Activated T-cell treated with anti-CD3 and anti-CD28 coated beads, Interleukin-2, amount 50 U/mL, for 72 hours (primary cell): ENCODE measurements at regions not wholly inside any gene's neighbourhood (a gene's known extent, or its start where the extent isn't known, plus 50 kb on each side); places are given as distances from the start of the nearest gene placed in this dataset.

Experiments
- ATAC-seq, 2 donors: fragments of 150-1000 bp; cut with Tn5 transposase; replicated peaks in 1 of 2; 2 replicates each; pipeline ENCODE4 v1.10.0; 2021; ENCODE audit warnings: moderate library complexity in 2 of 2, mild to moderate bottlenecking in 1 of 2
- DNase-seq, 2 donors: peaks; one replicate each; pipeline ENCODE4 v3.0.0; 2021 to 2022; ENCODE audit warnings: mixed read lengths in 1 of 2
- H3K27ac Mint-ChIP-seq: one replicate; pipeline ENCODE4 v1.8.0; 2022; ENCODE audit warnings: mild to moderate bottlenecking, moderate library complexity, mixed read lengths
- H3K27me3 Mint-ChIP-seq: one replicate; pipeline ENCODE4 v1.8.0; 2022; ENCODE audit warnings: low read depth, mixed read lengths
- H3K36me3 Mint-ChIP-seq, 2 donors: one replicate each; pipeline ENCODE4 v1.8.0; 2022; ENCODE audit warnings: mixed read lengths in 2 of 2, mild to moderate bottlenecking in 1 of 2; ENCODE audit not compliant: insufficient read depth in 2 of 2
- H3K4me1 Mint-ChIP-seq: one replicate; pipeline ENCODE4 v1.8.0; 2022; ENCODE audit warnings: low read depth, mixed read lengths
- H3K4me3 Mint-ChIP-seq, 2 donors: one replicate each; pipeline ENCODE4 v1.8.0; 2022; ENCODE audit warnings: mild to moderate bottlenecking in 2 of 2, mixed read lengths in 2 of 2, moderate library complexity in 2 of 2
- H3K9me3 Mint-ChIP-seq, 2 donors: one replicate each; pipeline ENCODE4 v1.8.0; 2022; ENCODE audit warnings: mixed read lengths in 2 of 2

GRCh38 chr13:109924376-109924775, 138.0 kb upstream of the IRS2 start:
- Mint-ChIP-seq H3K27ac (no peak overlapping the region), H3K9me3 (no peaks in the 10 kb centered on the region), H3K4me3 (no peak overlapping the region), H3K27me3 (no peaks in the 10 kb centered on the region), H3K36me3 (no peaks in the 10 kb centered on the region), H3K4me1 (no peaks in the 10 kb centered on the region)
- ATAC-seq = no peak
- no peak for DNase-seq

- Mint-ChIP-seq H3K27me3 (no peaks in the 10 kb centered on the region), H3K27ac (no peak overlapping the region), H3K9me3 (no peaks in the 10 kb centered on the region), H3K36me3 (no peaks in the 10 kb centered on the region), H3K4me1 (no peaks in the 10 kb centered on the region), H3K4me3 (no peak overlapping the region)
- no peak for DNase-seq
- no peak for ATAC-seq
Measured at GRCh38 chr13:109922518-109922917, 136.1 kb upstream of the IRS2 start.

GRCh38 chr13:109919715-109920375, 133.5 kb upstream of the IRS2 start:
- DNase-seq (no peak), ATAC-seq (no peak)
- Mint-ChIP-seq H3K4me3 (no peak overlapping the region), H3K27me3 (no peaks in the 10 kb centered on the region), H3K4me1 (no peaks in the 10 kb centered on the region), H3K27ac (no peak overlapping the region), H3K9me3 (peaks cover 0 to 1% of the 10 kb centered on the region in 2 donors), H3K36me3 (no peaks in the 10 kb centered on the region)

GRCh38 chr13:109918179-109918711, 131.9 kb upstream of the IRS2 start:
- no peak for ATAC-seq
- no peaks in the 10 kb centered on the region for H3K36me3 Mint-ChIP-seq
- no peaks in the 10 kb centered on the region for H3K27me3 Mint-ChIP-seq

GRCh38 chr13:109917422-109917821, 131.0 kb upstream of the IRS2 start:
- DNase-seq = no peak
- H3K9me3 Mint-ChIP-seq = peaks cover 0 to 1% of the 10 kb centered on the region in 2 donors
- H3K4me3 Mint-ChIP-seq = no peak overlapping the region
- H3K27ac Mint-ChIP-seq = no peak overlapping the region
- ATAC-seq = no peak
- no peaks in the 10 kb centered on the region for H3K36me3 Mint-ChIP-seq
- no peaks in the 10 kb centered on the region for H3K27me3 Mint-ChIP-seq
- H3K4me1 Mint-ChIP-seq = no peaks in the 10 kb centered on the region

More at GRCh38 chr13:109918179-109918711, 131.9 kb upstream of the IRS2 start:
- no peak for DNase-seq
- H3K4me3 Mint-ChIP-seq = no peak overlapping the region
- no peak overlapping the region for H3K27ac Mint-ChIP-seq
- H3K4me1 Mint-ChIP-seq = no peaks in the 10 kb centered on the region
- H3K9me3 Mint-ChIP-seq = peaks cover 0 to 1% of the 10 kb centered on the region in 2 donors

GRCh38 chr13:109913936-109914510, 127.6 kb upstream of the IRS2 start:
- H3K27ac Mint-ChIP-seq = no peak overlapping the region
- no peaks in the 10 kb centered on the region for H3K36me3 Mint-ChIP-seq
- DNase-seq (no peak), ATAC-seq (no peak)
- peaks cover 0 to 1% of the 10 kb centered on the region in 2 donors for H3K9me3 Mint-ChIP-seq
- H3K4me1 Mint-ChIP-seq = no peaks in the 10 kb centered on the region
- H3K4me3 Mint-ChIP-seq = no peak overlapping the region
- H3K27me3 Mint-ChIP-seq = no peaks in the 10 kb centered on the region

- Mint-ChIP-seq H3K27me3 (no peaks in the 10 kb centered on the region), H3K9me3 (peaks cover 0 to 1% of the 10 kb centered on the region in 2 donors), H3K36me3 (no peaks in the 10 kb centered on the region), H3K27ac (no peak overlapping the region), H3K4me3 (no peak overlapping the region), H3K4me1 (no peaks in the 10 kb centered on the region)
- ATAC-seq (no peak), DNase-seq (no peak)
Measured at GRCh38 chr13:109913186-109913585, 126.8 kb upstream of the IRS2 start.

- H3K27me3 Mint-ChIP-seq = no peaks in the 10 kb centered on the region
- no peak for DNase-seq
- no peaks in the 10 kb centered on the region for H3K4me1 Mint-ChIP-seq
- no peak overlapping the region for H3K27ac Mint-ChIP-seq
- ATAC-seq = no peak
- H3K4me3 Mint-ChIP-seq = no peak overlapping the region
- H3K9me3 Mint-ChIP-seq = peaks cover 0 to under 1% of the 10 kb centered on the region in 2 donors
- no peaks in the 10 kb centered on the region for H3K36me3 Mint-ChIP-seq
Measured at GRCh38 chr13:109910194-109910593, 123.8 kb upstream of the IRS2 start.

- DNase-seq (no peak), ATAC-seq (no peak)
- H3K4me1 Mint-ChIP-seq = no peaks in the 10 kb centered on the region
- no peak overlapping the region for H3K27ac Mint-ChIP-seq
- no peak overlapping the region for H3K4me3 Mint-ChIP-seq
- H3K36me3 Mint-ChIP-seq = no peaks in the 10 kb centered on the region
- H3K27me3 Mint-ChIP-seq = no peaks in the 10 kb centered on the region
- no peaks in the 10 kb centered on the region for H3K9me3 Mint-ChIP-seq
Measured at GRCh38 chr13:109906976-109907375, 120.6 kb upstream of the IRS2 start.

GRCh38 chr13:109904218-109904617, 117.8 kb upstream of the IRS2 start:
- Mint-ChIP-seq H3K9me3 (no peaks in the 10 kb centered on the region), H3K4me3 (no peak overlapping the region), H3K4me1 (no peaks in the 10 kb centered on the region), H3K36me3 (no peaks in the 10 kb centered on the region), H3K27ac (no peak overlapping the region), H3K27me3 (peaks cover 9% of the 10 kb centered on the region)
- no peak for ATAC-seq
- DNase-seq = no peak

GRCh38 chr13:109900741-109901140, 114.4 kb upstream of the IRS2 start:
- H3K27me3 Mint-ChIP-seq = peaks cover 9% of the 10 kb centered on the region
- no peak for ATAC-seq
- no peak overlapping the region for H3K27ac Mint-ChIP-seq
- no peaks in the 10 kb centered on the region for H3K9me3 Mint-ChIP-seq
- H3K4me1 Mint-ChIP-seq = no peaks in the 10 kb centered on the region
- no peak overlapping the region for H3K4me3 Mint-ChIP-seq
- no peaks in the 10 kb centered on the region for H3K36me3 Mint-ChIP-seq
- no peak for DNase-seq

GRCh38 chr13:109900320-109900719, 113.9 kb upstream of the IRS2 start:
- no peak overlapping the region for H3K27ac Mint-ChIP-seq
- ATAC-seq = no peak
- no peaks in the 10 kb centered on the region for H3K4me1 Mint-ChIP-seq
- no peak overlapping the region for H3K4me3 Mint-ChIP-seq
- H3K27me3 Mint-ChIP-seq = peaks cover 9% of the 10 kb centered on the region
- H3K36me3 Mint-ChIP-seq = no peaks in the 10 kb centered on the region
- DNase-seq = no peak
- H3K9me3 Mint-ChIP-seq = no peaks in the 10 kb centered on the region

GRCh38 chr13:109899748-109900147, 113.4 kb upstream of the IRS2 start:
- DNase-seq (no peak), ATAC-seq (no peak)
- H3K4me3 Mint-ChIP-seq = no peak overlapping the region
- no peak overlapping the region for H3K27ac Mint-ChIP-seq
- no peaks in the 10 kb centered on the region for H3K9me3 Mint-ChIP-seq
- H3K4me1 Mint-ChIP-seq = no peaks in the 10 kb centered on the region
- H3K27me3 Mint-ChIP-seq = peaks cover 9% of the 10 kb centered on the region
- no peaks in the 10 kb centered on the region for H3K36me3 Mint-ChIP-seq

- Mint-ChIP-seq H3K4me3 (no peak overlapping the region), H3K27me3 (peaks cover 9% of the 10 kb centered on the region), H3K9me3 (no peaks in the 10 kb centered on the region), H3K27ac (no peak overlapping the region), H3K4me1 (no peaks in the 10 kb centered on the region), H3K36me3 (no peaks in the 10 kb centered on the region)
- no peak for DNase-seq
- ATAC-seq = no peak
Measured at GRCh38 chr13:109899316-109899715, 112.9 kb upstream of the IRS2 start.
